Heart left ventricle (tissue), 13 donors: ENCODE measurements at regions not wholly inside any gene's neighbourhood (a gene's known extent, or its start where the extent isn't known, plus 50 kb on each side); places are given as distances from the start of the nearest gene placed in this dataset.

ENCODE experiments used
- CTCF ChIP-seq, 12 donors: fragments of 200-600 bp; sonication (generic) in 4 of 12; IDR thresholded peaks; one replicate each; pipeline versions ENCODE4 v1.5.0 to v1.8.0; 2018 to 2022; ENCODE audit warnings: antibody characterized with exemption in 12 of 12, mild to moderate bottlenecking in 5 of 12
- POLR2A ChIP-seq, 2 donors: fragments of 450-650 bp; IDR thresholded peaks; one replicate each; pipeline ENCODE4 v1.6.1; 2017; ENCODE audit warnings: antibody characterized with exemption in 2 of 2, mild to moderate bottlenecking in 2 of 2, moderate library complexity in 2 of 2
- donor health status: ischemic (EF 13 %, LVEDD 7.1; RV severe dilation, severe dysfunction).
- donor health status: DM: no; HTN: yes; CAD: no.
- donor health status: DM: no; HTN: no; CAD: no.
- donor health status: ischemic (EF 25% LVEDD 6.9; RV normal size, moderate dysfunction).
- donor health status: ischemic (EF 25% LVEDD 5.7; RV mildly dilated, moderate dysfunction).
- donor health status: ischemic (EF 35%, LVEDD 5.7; RV mildly dilated, moderate dysfunction).
- donor health status: nonischemic (EF 11% LVEDD 7.7; RV severe dilation, severe dysfunction).
- donor health status: DM: yes; HTN: yes; CAD: no.
- donor health status: PGD.
- donor health status: ischemic (EF 29% LVEDD 5.4; RV normal size, mild dysfunction).
- donor health status: nonischemic (EF 23%, LVEDD 6.1; RV moderate dilation, normal function).

GRCh38 chr3:36201546-36201945 lies 178.8 kb upstream of the STAC start:
- TF ChIP-seq CTCF (IDR thresholded peaks at IDR 0.05) (no peak), POLR2A (IDR thresholded peaks at IDR 0.05) (no peak)
